ENCODE measurements at regions not wholly inside any gene's neighbourhood (a gene's known extent, or its start where the extent isn't known, plus 50 kb on each side); places are given as distances from the start of the nearest gene placed in this dataset.

- TF ChIP-seq POLR2A (IDR thresholded peaks at IDR 0.05) (no peak), CTCF (IDR thresholded peaks at IDR 0.05) (no peak)
Measured at GRCh38 chr13:76307142-76307541, 579.1 kb downstream of the KCTD12 start.
